GM20431 (cell line): ENCODE measurements at regions not wholly inside any gene's neighbourhood (a gene's known extent, or its start where the extent isn't known, plus 50 kb on each side); places are given as distances from the start of the nearest gene placed in this dataset.

ENCODE experiments used
- in situ Hi-C: fragments of 300-500 bp; cut with MseI, MboI; formaldehyde crosslinking; loops from one replicate; pipeline ENCODE4 v1.15.0; 2020; ENCODE audit warnings: low sequenced_read_pairs; ENCODE audit not compliant: unreplicated experiment

DNA sequence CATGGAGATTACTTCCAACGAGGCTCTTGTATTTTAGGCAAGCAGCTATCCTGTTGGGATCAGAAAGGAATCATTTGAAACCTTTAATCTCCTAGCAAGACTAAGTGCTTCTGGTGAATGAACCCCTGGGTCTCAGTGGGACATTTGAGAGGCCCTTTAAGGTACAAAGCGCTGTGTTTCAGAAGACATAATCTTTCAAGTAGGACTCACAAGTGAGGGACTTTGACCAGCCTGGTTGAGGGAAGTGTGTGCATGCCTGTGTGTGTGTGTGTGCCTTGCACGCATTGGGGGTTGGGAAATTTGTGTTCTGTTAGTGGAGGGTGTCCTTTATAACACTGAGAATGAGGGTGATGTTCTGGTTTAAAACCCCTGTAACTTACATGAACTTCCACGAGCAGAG lies 64.4 kb upstream of the KCNG1 start:
- in situ Hi-C loops: no loop called here

- in situ Hi-C loops: no loop called here
Observed at GRCh38 chr20:51085769-51086168, 62.9 kb upstream of the KCNG1 start.

- in situ Hi-C loops: no loop called here
Observed at GRCh38 chr20:51084593-51085377, 61.9 kb upstream of the KCNG1 start.

- in situ Hi-C loops: no loop called here
Observed at GRCh38 chr20:51083447-51083846, 60.5 kb upstream of the KCNG1 start.

GRCh38 chr20:51082988-51083387 lies 60.1 kb upstream of the KCNG1 start:
- in situ Hi-C loops: no loop called here

DNA sequence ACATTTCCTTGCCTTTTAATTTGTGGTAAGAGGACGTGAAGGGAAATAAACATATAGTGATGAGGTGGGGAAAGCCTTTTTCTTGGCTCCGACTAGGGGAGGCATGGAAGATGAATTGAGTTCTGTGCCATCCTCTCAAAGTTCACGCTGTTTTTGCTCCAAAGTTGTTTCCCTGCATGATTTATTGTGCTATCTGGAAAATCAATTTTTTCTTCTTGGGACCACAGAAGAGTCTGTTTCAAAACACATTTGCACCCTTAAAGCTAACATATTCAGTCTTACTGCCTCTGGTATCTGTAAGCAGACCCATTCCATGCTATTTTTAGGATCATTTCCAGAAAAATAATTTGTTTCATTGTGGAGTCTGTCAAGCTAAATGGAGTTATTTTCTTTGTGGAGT lies 57.6 kb upstream of the KCNG1 start:
- in situ Hi-C loops: no loop called here

DNA sequence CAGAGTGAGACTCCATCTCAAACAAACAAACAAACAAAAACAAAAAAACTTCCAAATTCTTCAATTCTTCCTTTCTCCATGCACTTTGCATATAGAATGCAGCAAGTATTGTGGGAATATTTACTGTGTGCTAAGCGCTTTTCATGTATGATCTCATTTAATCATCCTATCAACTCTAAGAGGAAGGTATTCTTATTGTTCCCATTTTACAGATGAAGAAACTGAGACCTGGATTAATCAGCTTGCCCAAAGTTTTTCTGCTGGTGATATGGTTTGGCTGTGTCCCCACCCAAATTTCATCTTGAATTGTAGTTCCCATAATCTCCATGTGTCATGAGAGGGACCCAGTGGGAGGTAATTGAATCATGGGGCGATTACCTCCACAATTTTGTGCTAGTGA lies 56.6 kb upstream of the KCNG1 start:
- in situ Hi-C loops: no loop called here

GRCh38 chr20:51077686-51078060 lies 54.8 kb upstream of the KCNG1 start:
- in situ Hi-C loops: no loop called here

- in situ Hi-C loops: no loop called here
Observed at GRCh38 chr20:51076786-51077685, 54.1 kb upstream of the KCNG1 start.

GRCh38 chr20:51074062-51074461 lies 51.2 kb upstream of the KCNG1 start:
- in situ Hi-C loops: no loop called here
